ENCODE measurements at regions not wholly inside any gene's neighbourhood (a gene's known extent, or its start where the extent isn't known, plus 50 kb on each side); places are given as distances from the start of the nearest gene placed in this dataset.

GRCh38 chr4:59936566-59936965, 1263.6 kb upstream of the ADGRL3 start:
- DNase-seq = no peak

DNA sequence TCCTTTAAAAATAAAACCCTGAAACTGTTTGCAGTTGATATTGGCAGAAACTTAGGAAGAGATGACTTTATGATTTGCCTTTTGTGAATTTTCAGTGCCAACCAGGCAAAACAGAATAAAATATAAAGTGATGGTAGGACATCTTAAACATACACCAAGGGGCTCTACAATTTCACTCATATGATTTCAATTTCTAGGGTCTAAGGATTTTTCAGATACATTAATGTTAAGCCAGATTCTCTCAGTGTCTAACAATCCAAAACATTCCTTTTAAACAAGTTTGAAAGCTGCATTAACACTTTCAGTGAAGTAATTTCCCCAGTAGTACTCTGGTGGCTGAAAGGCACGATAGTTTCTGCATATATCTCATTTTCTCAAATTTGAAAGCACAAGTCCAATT, 1262.0 kb upstream of the ADGRL3 start:
- no peak for DNase-seq

DNA sequence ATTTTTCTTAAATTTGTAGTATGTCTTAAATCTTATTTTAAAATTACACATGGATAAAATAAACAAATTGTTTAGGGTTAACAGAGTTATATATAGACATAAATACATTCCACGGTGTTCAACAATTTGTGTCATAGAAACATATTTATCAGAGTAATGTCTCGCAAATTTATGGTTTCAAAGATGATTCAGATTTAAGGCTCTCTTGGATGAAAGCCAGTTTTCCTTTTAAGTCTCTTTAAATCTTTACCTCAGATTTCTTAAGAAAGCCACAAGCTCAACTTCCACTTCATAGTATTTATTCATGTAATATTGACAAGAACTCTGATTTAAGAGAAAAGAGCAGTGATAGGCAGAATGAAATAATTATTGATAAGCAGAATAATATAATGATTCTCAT, 1254.8 kb upstream of the ADGRL3 start:
- no peak for DNase-seq

- no peak for DNase-seq
Observed at GRCh38 chr4:59945716-59946115, 1254.4 kb upstream of the ADGRL3 start.

- no peak for DNase-seq
Observed at GRCh38 chr4:59956366-59956765, 1243.8 kb upstream of the ADGRL3 start.

DNA sequence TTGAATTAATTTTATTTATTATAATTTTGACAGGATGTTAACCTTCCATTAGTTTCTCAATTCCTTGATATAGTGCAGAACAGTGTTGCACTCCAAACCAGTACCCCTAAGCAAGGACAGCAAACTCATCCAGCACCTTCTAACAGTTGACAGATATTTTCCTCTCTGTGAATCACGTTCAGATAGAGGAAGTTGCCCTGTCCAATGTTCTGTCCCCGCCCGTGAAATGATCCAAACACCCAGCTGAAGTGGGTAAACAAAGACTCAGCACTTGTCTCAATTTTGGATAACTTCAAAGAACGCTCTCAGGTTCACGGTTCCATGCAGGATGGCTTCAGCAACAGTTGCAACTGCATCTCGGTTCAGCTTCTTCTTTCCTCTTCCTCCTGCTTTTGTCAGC, 1240.0 kb upstream of the ADGRL3 start:
- DNase-seq = no peak

DNA sequence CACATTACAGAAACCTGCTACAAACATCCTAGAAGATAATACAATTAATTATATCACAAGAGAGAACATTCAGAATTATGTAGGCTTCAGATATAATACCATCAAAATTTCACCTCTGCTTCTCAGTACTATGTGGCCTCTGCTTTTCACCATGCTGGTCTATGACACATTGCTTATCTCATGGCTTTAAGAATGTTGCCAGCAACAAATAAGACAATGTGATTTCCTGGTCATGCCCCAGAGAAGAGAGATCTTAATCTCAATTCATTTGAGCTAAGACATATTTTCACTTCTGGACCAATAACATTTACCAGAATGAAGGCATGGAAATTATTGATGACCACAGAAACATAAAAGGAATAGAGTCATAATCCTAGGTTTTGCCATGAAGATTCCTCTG, 1233.4 kb upstream of the ADGRL3 start:
- DNase-seq = no peak

DNA sequence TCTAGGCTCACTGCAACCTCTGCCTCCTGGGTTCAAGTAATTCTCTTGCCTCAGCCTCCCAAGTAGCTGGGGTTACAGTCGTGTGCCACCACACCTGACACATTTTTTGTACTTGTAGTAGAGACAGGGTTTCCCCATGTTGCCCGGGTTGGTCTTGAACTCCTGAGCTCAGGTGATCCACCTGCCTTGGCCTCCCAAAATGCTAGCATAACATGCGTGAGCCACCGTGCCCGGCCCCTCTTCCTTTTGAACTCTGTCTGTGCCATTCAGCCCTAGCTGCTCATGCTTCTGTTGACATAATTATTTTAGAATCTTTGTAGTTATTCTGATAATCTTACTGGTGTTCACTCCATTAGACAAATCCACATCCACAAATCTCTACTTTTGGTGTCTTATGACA, 1231.3 kb upstream of the ADGRL3 start:
- DNase-seq = no peak

DNA sequence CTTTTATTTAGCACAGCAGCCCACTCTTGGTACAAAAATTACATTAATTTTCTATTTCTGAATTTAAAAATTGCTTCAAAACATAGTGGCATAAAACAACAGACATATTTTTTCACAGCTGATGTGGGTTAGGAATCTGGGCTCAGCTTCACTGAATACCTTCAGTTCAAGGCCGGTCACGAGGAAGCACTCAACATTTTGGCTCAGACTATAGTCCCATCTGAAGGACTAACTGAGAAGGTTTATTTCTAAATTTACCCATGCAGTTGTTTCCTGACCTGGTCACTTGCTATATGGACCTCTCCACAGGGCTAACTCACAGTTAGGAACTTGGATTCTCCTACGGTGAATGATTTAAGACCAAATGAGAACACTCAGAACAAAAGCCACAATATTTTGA, 1230.2 kb upstream of the ADGRL3 start:
- no peak for DNase-seq

DNA sequence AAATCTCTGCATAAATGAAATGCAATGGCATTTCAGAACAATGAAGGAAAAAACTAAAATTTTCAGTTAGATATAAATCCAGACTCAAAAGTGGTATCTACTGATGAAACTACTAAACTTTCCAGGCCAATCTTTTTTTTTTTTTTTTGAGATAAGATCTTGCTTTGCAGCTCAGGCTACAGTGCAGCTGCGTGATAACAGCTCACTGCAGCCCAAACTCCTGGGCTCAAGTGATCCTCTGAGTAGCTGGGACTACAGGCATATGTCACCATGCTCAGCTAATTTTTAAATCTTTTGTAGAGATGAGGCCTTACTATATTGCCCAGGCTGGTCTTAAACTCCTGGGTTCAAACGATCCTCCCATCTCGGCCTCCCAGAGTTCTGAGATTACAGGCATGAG, 1228.2 kb upstream of the ADGRL3 start:
- DNase-seq = no peak

- no peak for DNase-seq
Observed at GRCh38 chr4:59973492-59973891, 1226.6 kb upstream of the ADGRL3 start.

GRCh38 chr4:59979061-59979460, 1221.1 kb upstream of the ADGRL3 start:
- no peak for DNase-seq

DNA sequence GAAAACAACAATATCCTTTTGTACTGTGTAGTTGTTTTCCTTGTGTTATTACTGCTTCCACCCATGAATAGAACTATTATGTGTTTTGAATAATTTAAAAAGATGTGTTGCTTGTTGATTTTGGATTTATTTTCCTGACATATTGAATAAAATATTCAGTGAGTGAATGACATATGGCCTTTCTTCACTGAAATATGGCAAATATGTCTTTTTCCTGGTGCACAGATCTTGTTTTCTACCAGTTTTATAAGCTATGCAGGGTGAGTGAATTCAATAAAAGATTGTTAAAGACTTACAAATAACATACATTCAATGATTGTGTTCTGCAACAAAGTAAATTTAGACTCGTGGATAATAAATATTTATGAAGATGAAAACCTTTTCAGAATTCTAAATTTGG, 1216.3 kb upstream of the ADGRL3 start:
- no peak for DNase-seq

DNA sequence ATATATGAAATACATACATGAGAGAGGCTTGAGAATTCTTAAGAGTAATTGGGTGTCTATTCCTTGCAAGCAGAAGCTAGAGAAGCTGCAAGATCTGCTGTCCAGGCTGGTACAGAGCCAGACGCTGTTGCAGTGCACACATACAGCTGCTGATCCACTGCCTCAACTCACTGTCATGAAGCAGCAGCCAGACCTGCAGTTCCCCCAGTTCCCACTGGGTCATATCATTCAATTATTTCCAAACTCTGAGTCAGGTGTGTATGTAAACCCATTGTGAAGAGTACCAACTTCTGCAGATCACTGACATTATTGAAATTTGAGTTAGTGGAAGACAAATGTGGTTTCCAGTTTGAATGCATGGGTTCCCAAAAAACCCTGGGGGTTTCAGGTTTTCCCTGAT, 1212.8 kb upstream of the ADGRL3 start:
- no peak for DNase-seq

- no peak for DNase-seq
Observed at GRCh38 chr4:59994118-59994517, 1206.0 kb upstream of the ADGRL3 start.

GRCh38 chr4:60002603-60003337, 1197.4 kb upstream of the ADGRL3 start:
- no peak for DNase-seq

- no peak for DNase-seq
Observed at GRCh38 chr4:60013464-60014184, 1186.5 kb upstream of the ADGRL3 start.

- no peak for DNase-seq
Observed at GRCh38 chr4:60016971-60017370, 1183.2 kb upstream of the ADGRL3 start.

- no peak for DNase-seq
Observed at GRCh38 chr4:60019180-60019579, 1180.9 kb upstream of the ADGRL3 start.

GRCh38 chr4:60019946-60020345, 1180.2 kb upstream of the ADGRL3 start:
- no peak for DNase-seq

DNA sequence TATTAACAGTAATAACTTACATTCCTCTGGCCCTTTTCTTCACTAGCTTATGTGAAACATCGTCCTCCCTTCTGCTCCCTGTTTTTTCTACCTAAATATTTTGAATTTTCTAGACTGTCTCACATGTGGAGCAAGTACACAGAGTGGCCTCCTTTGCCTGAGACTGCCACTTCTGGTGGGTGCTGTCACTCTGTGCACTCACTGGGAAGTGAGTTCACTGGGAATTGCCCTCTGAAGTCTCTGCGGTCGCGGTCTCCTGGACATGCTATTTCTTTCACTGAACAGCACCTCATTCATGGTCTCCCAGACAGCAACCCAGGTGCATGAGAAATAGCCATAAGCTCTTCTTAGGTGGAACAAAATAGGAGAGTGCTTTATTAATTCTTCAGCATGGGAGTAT, 1179.7 kb upstream of the ADGRL3 start:
- no peak for DNase-seq

- no peak for DNase-seq
Observed at GRCh38 chr4:60033826-60034225, 1166.3 kb upstream of the ADGRL3 start.

GRCh38 chr4:60034361-60034760, 1165.8 kb upstream of the ADGRL3 start:
- DNase-seq = no peak

DNA sequence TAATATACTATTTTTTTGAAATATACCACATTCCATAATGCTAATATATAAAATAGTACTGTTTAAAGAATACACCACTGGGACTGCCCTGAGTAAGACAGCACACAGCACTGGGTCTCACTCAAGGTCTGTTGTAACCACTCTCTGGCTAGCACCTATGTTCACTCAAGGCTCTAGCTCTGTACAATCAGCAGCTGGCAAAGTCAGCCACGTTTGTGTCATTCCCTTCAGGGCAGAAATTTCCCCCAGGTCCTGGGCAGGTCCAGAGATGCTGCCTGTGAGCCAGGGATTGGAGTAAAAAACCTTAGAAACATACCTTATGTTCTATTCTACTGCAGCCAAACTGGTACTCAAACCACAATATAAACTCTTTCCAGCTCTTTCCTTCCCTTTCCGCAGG, 1160.2 kb upstream of the ADGRL3 start:
- DNase-seq = no peak

DNA sequence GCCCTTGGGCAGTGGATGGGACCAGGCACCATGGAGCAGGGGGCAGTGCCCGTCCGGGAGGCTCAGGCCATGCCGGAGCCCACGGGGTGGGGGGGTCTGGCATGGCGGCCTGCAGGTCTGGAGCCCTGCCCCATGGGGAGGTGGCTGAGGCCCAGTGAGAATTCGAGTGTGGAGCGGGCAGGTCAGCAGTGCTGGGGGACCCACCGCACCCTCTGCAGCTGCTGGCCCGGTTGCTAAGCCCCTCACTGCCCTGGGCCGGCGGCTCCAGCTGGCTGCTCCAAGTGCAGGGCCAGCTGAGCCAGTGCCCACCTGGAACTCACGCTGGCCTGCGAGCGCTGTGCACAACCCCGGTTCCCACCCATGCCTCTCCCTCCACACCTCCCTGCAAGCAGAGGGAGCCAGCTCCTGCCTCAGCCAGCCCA, 1157.9 kb upstream of the ADGRL3 start:
- no peak for DNase-seq

Data from SW 1271 (cell line).